ENCODE measurements at regions not wholly inside any gene's neighbourhood (a gene's known extent, or its start where the extent isn't known, plus 50 kb on each side); places are given as distances from the start of the nearest gene placed in this dataset.

DNA sequence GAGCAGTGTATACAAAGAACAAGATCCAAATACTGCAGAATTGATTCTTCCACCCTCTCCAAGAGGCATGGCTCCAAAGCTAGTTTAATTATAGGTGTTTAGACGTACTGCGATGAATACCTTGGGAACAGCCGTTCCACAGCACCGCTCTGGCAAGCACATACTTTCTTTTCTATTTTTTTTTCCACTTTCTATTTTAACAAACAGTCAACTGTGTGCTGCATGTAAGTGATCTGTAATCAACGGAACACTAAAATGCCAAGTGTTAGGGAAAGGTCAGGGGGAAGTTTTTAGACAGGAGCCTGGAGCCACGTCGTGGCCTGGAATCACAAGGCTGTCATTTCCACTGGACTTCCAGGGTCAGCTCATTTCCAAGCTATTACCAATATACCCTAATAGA, 486.4 kb upstream of the DAB1 start:
- H3K4me3 ChIP-seq (ENCODE audit: low read depth in 1 of 2, low read length in 2 of 2), result no peak overlapping the region
- no peak overlapping the region for H3K9ac ChIP-seq (ENCODE audit: low read depth, low read length)
- TF ChIP-seq, protein P1, sequence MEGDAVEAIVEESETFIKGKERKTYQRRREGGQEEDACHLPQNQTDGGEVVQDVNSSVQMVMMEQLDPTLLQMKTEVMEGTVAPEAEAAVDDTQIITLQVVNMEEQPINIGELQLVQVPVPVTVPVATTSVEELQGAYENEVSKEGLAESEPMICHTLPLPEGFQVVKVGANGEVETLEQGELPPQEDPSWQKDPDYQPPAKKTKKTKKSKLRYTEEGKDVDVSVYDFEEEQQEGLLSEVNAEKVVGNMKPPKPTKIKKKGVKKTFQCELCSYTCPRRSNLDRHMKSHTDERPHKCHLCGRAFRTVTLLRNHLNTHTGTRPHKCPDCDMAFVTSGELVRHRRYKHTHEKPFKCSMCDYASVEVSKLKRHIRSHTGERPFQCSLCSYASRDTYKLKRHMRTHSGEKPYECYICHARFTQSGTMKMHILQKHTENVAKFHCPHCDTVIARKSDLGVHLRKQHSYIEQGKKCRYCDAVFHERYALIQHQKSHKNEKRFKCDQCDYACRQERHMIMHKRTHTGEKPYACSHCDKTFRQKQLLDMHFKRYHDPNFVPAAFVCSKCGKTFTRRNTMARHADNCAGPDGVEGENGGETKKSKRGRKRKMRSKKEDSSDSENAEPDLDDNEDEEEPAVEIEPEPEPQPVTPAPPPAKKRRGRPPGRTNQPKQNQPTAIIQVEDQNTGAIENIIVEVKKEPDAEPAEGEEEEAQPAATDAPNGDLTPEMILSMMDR (IDR thresholded peaks at IDR 0.05; ENCODE audit: borderline replicate concordance, extremely low read depth, low read length, poor library complexity, severe bottlenecking), result no peak
- TF ChIP-seq EZH2 (IDR thresholded peaks at IDR 0.05; ENCODE audit: borderline replicate concordance, low read depth, low read length, severe bottlenecking), result no peak
- H3K36me3 ChIP-seq (ENCODE audit: insufficient read depth, low read length), result no peaks in the 10 kb centered on the region
- no peaks in the 10 kb centered on the region for H4K20me1 ChIP-seq (ENCODE audit: insufficient read depth, low read length)
- DNase-seq, result no peak
- H3K4me2 ChIP-seq (ENCODE audit: insufficient read depth, low read length), result no peak overlapping the region
- no peak for ATAC-seq (ENCODE audit: insufficient read depth, low read depth)
- no peak overlapping the region for H3K27ac ChIP-seq (ENCODE audit: low read length)
- H3K79me2 ChIP-seq (ENCODE audit: insufficient read depth, low read length), result no peaks in the 10 kb centered on the region
- no peaks in the 10 kb centered on the region for H3K27me3 ChIP-seq (ENCODE audit: insufficient read depth, low read length, poor library complexity)
- H3K4me1 ChIP-seq (ENCODE audit: insufficient read depth, low read length), result no peaks in the 10 kb centered on the region
- H3K9me3 ChIP-seq (ENCODE audit: insufficient read depth, low read length, severe bottlenecking), result no peaks in the 10 kb centered on the region
- no peak overlapping the region for H2AFZ ChIP-seq (ENCODE audit: low read depth, low read length)

DNA sequence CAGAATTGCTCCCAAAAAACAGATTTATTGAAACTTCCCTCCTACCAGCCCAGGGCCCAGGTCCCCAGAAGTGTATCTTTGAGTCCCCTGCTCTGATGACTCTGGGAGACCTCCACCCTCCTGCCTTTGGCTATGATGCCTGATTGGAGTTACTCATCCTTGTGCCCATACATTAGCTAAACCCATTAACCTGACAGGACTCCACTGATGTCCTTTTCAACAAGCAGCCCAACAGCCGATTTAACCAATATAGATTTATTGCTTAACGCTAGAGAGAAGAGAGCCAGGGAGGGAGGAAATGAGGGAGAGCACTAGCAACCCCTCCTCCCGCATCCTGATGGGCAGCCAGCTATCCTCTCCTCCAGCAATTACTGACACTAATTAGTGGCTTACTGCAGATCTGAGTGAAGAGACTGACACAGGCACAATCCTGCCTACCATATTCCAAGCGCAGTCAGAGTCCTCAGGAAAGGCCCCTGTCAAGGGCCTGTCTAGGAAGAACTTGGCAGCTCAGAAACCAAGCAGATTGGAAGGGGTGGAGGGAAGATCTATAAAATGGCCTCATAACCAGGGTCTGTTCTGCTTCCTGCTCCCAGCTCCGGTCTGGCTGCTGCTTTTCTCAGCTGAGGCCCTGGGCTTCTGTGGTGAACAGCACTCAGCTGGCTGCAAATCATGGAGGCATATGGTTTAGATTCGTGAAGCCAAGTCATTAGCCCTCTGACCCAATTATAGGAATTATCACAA, 484.5 kb upstream of the DAB1 start:
- Histone ChIP-seq H3K9ac (ENCODE audit: low read depth, low read length) (no peak overlapping the region), H2AFZ (ENCODE audit: low read depth, low read length) (no peak overlapping the region), H3K27ac (ENCODE audit: low read length) (no peak overlapping the region), H3K4me1 (ENCODE audit: insufficient read depth, low read length) (no peaks in the 10 kb centered on the region), H4K20me1 (ENCODE audit: insufficient read depth, low read length) (no peaks in the 10 kb centered on the region), H3K36me3 (ENCODE audit: insufficient read depth, low read length) (no peaks in the 10 kb centered on the region), H3K4me3 (ENCODE audit: low read depth in 1 of 2, low read length in 2 of 2) (no peak overlapping the region), H3K79me2 (ENCODE audit: insufficient read depth, low read length) (no peaks in the 10 kb centered on the region), H3K9me3 (ENCODE audit: insufficient read depth, low read length, severe bottlenecking) (no peaks in the 10 kb centered on the region), H3K27me3 (ENCODE audit: insufficient read depth, low read length, poor library complexity) (no peaks in the 10 kb centered on the region), H3K4me2 (ENCODE audit: insufficient read depth, low read length) (no peak overlapping the region)
- DNase-seq (no peak), ATAC-seq (ENCODE audit: insufficient read depth, low read depth) (no peak)
- TF ChIP-seq EZH2 (IDR thresholded peaks at IDR 0.05; ENCODE audit: borderline replicate concordance, low read depth, low read length, severe bottlenecking), result no peak
- TF ChIP-seq, protein P1 (IDR thresholded peaks at IDR 0.05; ENCODE audit: borderline replicate concordance, extremely low read depth, low read length, poor library complexity, severe bottlenecking), result no peak

DNA sequence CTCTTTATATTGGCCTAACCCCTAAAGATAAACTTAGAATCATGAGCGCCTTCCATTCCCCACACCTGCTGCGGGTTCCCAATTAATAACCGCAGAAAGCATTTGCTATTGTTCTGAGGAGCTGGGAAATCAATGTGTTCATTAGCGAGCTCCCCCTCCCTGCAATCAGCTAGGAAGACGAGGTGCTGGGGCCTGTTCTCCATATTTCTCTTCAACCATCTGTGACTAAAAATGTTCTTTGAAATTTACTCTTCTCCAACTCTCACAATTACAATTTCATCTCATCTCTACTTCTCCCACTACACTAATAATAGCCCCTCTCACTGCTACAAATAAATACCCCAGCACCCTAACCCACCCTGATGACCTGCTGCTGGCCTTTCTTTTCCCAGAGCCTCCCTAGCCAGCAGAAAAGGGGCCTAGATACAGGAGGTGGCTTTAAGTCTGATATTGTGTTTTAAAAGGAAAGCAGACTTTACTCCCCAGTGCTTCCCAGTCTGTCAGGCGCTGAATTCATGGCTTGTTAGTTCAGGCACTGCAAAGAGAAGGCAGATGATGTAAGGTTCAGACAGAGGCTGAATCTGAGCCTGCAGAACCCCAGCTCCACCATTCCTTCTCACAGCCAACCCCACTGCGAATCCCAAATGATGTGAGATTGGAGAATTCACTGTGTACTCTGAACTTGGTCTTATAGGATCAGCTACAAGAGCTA, 477.5 kb upstream of the DAB1 start:
- no peak overlapping the region for H3K27ac ChIP-seq (ENCODE audit: low read length)
- no peak overlapping the region for H3K9ac ChIP-seq (ENCODE audit: low read depth, low read length)
- H3K4me1 ChIP-seq (ENCODE audit: insufficient read depth, low read length), result no peaks in the 10 kb centered on the region
- H3K27me3 ChIP-seq (ENCODE audit: insufficient read depth, low read length, poor library complexity), result peaks cover 4% of the 10 kb centered on the region
- no peak for ATAC-seq (ENCODE audit: insufficient read depth, low read depth)
- no peak overlapping the region for H3K4me2 ChIP-seq (ENCODE audit: insufficient read depth, low read length)
- no peak overlapping the region for H2AFZ ChIP-seq (ENCODE audit: low read depth, low read length)
- no peaks in the 10 kb centered on the region for H3K79me2 ChIP-seq (ENCODE audit: insufficient read depth, low read length)
- H3K9me3 ChIP-seq (ENCODE audit: insufficient read depth, low read length, severe bottlenecking), result no peaks in the 10 kb centered on the region
- no peak overlapping the region for H3K4me3 ChIP-seq (ENCODE audit: low read depth in 1 of 2, low read length in 2 of 2)
- no peaks in the 10 kb centered on the region for H3K36me3 ChIP-seq (ENCODE audit: insufficient read depth, low read length)
- H4K20me1 ChIP-seq (ENCODE audit: insufficient read depth, low read length), result no peaks in the 10 kb centered on the region
- DNase-seq, result no peak
- TF ChIP-seq, protein P1 (IDR thresholded peaks at IDR 0.05; ENCODE audit: borderline replicate concordance, extremely low read depth, low read length, poor library complexity, severe bottlenecking), result no peak
- no peak for TF ChIP-seq EZH2 (IDR thresholded peaks at IDR 0.05; ENCODE audit: borderline replicate concordance, low read depth, low read length, severe bottlenecking)

Data from DND-41 (cell line).